ENCODE measurements at regions not wholly inside any gene's neighbourhood (a gene's known extent, or its start where the extent isn't known, plus 50 kb on each side); places are given as distances from the start of the nearest gene placed in this dataset.

- H3K27ac Mint-ChIP-seq = peak overlapping the region in 1 of 3 experiments; percentile 53; a peak in 1 of 7 replicates
- Histone ChIP-seq H3K79me1 (ENCODE audit: insufficient read depth, low read depth, low read length, poor library complexity, severe bottlenecking) (no peaks in the 10 kb centered on the region), H3K23me2 (ENCODE audit: insufficient read length, low read depth, low read length, poor library complexity, severe bottlenecking) (no peaks in the 10 kb centered on the region), H2BK5ac (ENCODE audit: insufficient read length, low read length) (no peak overlapping the region), H3T11ph (ENCODE audit: low read length) (no peak overlapping the region), H2BK20ac (ENCODE audit: low read depth, low read length, poor library complexity, severe bottlenecking) (no peak overlapping the region), H3K27ac (ENCODE audit: insufficient read length, low read depth, low read length) (no peak overlapping the region), H2AK5ac (ENCODE audit: insufficient read length, low read length) (no peak overlapping the region), H2BK15ac (ENCODE audit: low read depth, low read length) (no peak overlapping the region), H3K79me2 (ENCODE audit: insufficient read depth, low read length) (no peaks in the 10 kb centered on the region), H3K9ac (ENCODE audit: extremely low read depth, insufficient read length, low read length) (no peak overlapping the region), H3K4me2 (ENCODE audit: insufficient read depth, insufficient read length, low read length) (no peak overlapping the region), H2BK12ac (ENCODE audit: insufficient read length, low read depth, low read length) (no peak overlapping the region), H4K20me1 (ENCODE audit: control insufficient read depth, insufficient read depth, insufficient read length) (no peaks in the 10 kb centered on the region), H3K14ac (ENCODE audit: insufficient read depth, low read length) (no peak overlapping the region), H3K56ac (ENCODE audit: insufficient read length, low read depth, low read length) (no peak overlapping the region), H3K23ac (ENCODE audit: insufficient read length, low read depth, low read length) (no peak overlapping the region), H3K27me3 (ENCODE audit: insufficient read depth, low read length) (no peaks in the 10 kb centered on the region), H4K5ac (ENCODE audit: insufficient read length, low read depth, low read length) (no peak overlapping the region), H3K4ac (ENCODE audit: low read depth, low read length) (no peak overlapping the region), H2BK120ac (ENCODE audit: low read depth, low read length, poor library complexity, severe bottlenecking) (no peak overlapping the region), H4K91ac (ENCODE audit: insufficient read length, low read depth, low read length) (no peak overlapping the region), H3K18ac (ENCODE audit: insufficient read length, low read depth, low read length) (no peak overlapping the region), H2AFZ (ENCODE audit: low read length) (no peak overlapping the region), H4K8ac (replicated peaks; ENCODE audit: insufficient read length, low read depth, low read length) (no peak overlapping the region), H3K9me3 (ENCODE audit: control insufficient read depth, low read depth, low read length) (no peaks in the 10 kb centered on the region), H3K4me1 (ENCODE audit: insufficient read depth, low read length) (peaks cover 7% of the 10 kb centered on the region)
- H3K36me3 Mint-ChIP-seq (ENCODE audit: insufficient read depth in 1 of 3, low read depth in 3 of 3) = peaks cover 2 to 15% (median 5%) of the 10 kb centered on the region in 3 experiments; a peak in 3 of 7 replicates
- DNase-seq = no peak
- H3K4me3 Mint-ChIP-seq = no peak overlapping the region
- H3K9me3 Mint-ChIP-seq = peaks cover 12% of the 10 kb centered on the region in 2 experiments; a peak in 3 of 5 replicates
- H3K4me1 Mint-ChIP-seq = peaks cover 29 to 34% of the 10 kb centered on the region in 2 experiments
- WGBS (ENCODE audit: extremely low coverage, insufficient read length, low lambda C conversion rate) = no CpG with 5 or more reads among the region's 1 CpG
- no peak for TF ChIP-seq CTCF (conservative IDR thresholded peaks at IDR 0.05)
- no peaks in the 10 kb centered on the region for H3K27me3 Mint-ChIP-seq (ENCODE audit: low read depth)
These were observed 66.4 kb upstream of the PRL start for GRCh38 chr6:22363166-22363713.
